ENCODE measurements at regions not wholly inside any gene's neighbourhood (a gene's known extent, or its start where the extent isn't known, plus 50 kb on each side); places are given as distances from the start of the nearest gene placed in this dataset.
A peak's percentile ranks its signal among the peaks of the same experiment; 100 is the strongest.
"Not testable (repeated sequence)": the region's sequence is repeated elsewhere in the genome, so short reads cannot be mapped to it uniquely, and the experiment has no call there.

GRCh38 chr4:19187691-19188090 lies 1064.0 kb upstream of the SLIT2 start:
- no peak for DNase-seq (ENCODE audit: insufficient read length, low spot score)
- TF ChIP-seq CTCF (IDR thresholded peaks at IDR 0.05; ENCODE audit: insufficient read depth, missing control alignments): no peak
- no peak for FAIRE-seq

- DNase-seq (ENCODE audit: insufficient read length, low spot score) (no peak), FAIRE-seq (no peak)
- TF ChIP-seq CTCF (IDR thresholded peaks at IDR 0.05; ENCODE audit: insufficient read depth, missing control alignments): no peak
Observed at GRCh38 chr4:19187096-19187495, 1064.6 kb upstream of the SLIT2 start.

GRCh38 chr4:19181631-19182030 lies 1070.1 kb upstream of the SLIT2 start:
- not testable (repeated sequence) for FAIRE-seq

GRCh38 chr4:19178835-19179234 lies 1072.9 kb upstream of the SLIT2 start:
- FAIRE-seq (no peak), DNase-seq (ENCODE audit: insufficient read length, low spot score) (no peak)
- TF ChIP-seq CTCF (IDR thresholded peaks at IDR 0.05; ENCODE audit: insufficient read depth, missing control alignments): no peak

More at GRCh38 chr4:19181631-19182030, 1070.1 kb upstream of the SLIT2 start:
- DNase-seq (ENCODE audit: insufficient read length, low spot score): not testable (repeated sequence)

GRCh38 chr4:19177616-19178015 lies 1074.1 kb upstream of the SLIT2 start:
- no peak for DNase-seq (ENCODE audit: insufficient read length, low spot score)
- FAIRE-seq: no peak
- no peak for TF ChIP-seq CTCF (IDR thresholded peaks at IDR 0.05; ENCODE audit: insufficient read depth, missing control alignments)

GRCh38 chr4:19171832-19172231 lies 1079.9 kb upstream of the SLIT2 start:
- FAIRE-seq (no peak), DNase-seq (ENCODE audit: insufficient read length, low spot score) (no peak)
- TF ChIP-seq CTCF (IDR thresholded peaks at IDR 0.05; ENCODE audit: insufficient read depth, missing control alignments): no peak

GRCh38 chr4:19167311-19167710 lies 1084.4 kb upstream of the SLIT2 start:
- FAIRE-seq (no peak), DNase-seq (ENCODE audit: insufficient read length, low spot score) (no peak)
- TF ChIP-seq CTCF (IDR thresholded peaks at IDR 0.05; ENCODE audit: insufficient read depth, missing control alignments): no peak

- peak; percentile 21 for TF ChIP-seq CTCF (IDR thresholded peaks at IDR 0.05; ENCODE audit: insufficient read depth, missing control alignments)
- DNase-seq (ENCODE audit: insufficient read length, low spot score): no peak
- FAIRE-seq: peak; percentile 6
Observed at GRCh38 chr4:19164334-19164733, 1087.4 kb upstream of the SLIT2 start.
